ENCODE measurements at regions not wholly inside any gene's neighbourhood (a gene's known extent, or its start where the extent isn't known, plus 50 kb on each side); places are given as distances from the start of the nearest gene placed in this dataset.
"Not testable (repeated sequence)": the region's sequence is repeated elsewhere in the genome, so short reads cannot be mapped to it uniquely, and the experiment has no call there.

DNA sequence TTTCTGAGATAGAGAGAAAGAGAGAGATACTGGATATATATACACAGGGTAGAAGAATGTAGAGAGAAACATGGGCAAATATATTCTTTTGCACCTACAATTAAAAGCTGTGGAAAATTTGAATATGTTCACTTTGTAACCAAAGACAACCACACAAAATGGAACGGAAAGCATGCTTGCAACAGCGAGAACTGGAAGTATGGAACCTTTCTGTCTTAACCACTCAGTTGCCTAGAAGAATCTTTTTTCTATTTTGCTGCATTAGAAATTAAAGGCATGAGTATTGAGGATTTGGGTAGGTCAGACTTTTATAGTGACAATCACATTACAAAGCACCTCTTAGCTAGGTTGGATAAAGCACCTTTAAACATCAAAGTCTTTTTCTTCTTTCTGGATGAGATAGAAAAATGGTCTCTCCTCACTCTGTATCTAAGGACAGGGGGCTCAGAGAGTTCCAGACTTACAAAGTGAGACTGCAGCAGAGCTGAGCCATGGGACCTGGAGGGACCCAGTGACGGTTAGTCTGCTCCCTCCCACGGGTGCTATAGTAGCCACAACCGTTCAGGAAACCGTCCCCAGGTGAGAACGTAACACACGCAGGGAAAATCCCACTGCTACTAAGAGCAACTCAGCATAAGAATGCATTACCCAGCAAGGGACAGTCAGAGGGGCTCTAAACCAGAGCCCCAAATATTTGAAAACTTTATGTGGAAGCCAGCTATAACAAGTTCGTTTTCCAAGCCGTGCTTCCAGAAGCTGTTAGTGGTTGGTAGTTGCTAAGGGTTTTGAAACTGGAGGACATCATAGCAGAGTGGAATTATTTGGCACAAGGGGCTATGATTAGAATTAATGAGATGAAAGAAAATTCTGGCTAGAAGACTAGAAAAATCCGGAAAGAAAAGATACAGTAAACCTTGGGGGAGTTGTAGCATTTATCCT lies 97.1 kb downstream of the DAD1 start:
- no peak for DNase-seq (ENCODE audit: low read depth in 2 of 2)

GRCh38 chr14:22491053-22491452 lies 98.0 kb downstream of the DAD1 start:
- DNase-seq (ENCODE audit: low read depth in 2 of 2) = not testable (repeated sequence)

DNA sequence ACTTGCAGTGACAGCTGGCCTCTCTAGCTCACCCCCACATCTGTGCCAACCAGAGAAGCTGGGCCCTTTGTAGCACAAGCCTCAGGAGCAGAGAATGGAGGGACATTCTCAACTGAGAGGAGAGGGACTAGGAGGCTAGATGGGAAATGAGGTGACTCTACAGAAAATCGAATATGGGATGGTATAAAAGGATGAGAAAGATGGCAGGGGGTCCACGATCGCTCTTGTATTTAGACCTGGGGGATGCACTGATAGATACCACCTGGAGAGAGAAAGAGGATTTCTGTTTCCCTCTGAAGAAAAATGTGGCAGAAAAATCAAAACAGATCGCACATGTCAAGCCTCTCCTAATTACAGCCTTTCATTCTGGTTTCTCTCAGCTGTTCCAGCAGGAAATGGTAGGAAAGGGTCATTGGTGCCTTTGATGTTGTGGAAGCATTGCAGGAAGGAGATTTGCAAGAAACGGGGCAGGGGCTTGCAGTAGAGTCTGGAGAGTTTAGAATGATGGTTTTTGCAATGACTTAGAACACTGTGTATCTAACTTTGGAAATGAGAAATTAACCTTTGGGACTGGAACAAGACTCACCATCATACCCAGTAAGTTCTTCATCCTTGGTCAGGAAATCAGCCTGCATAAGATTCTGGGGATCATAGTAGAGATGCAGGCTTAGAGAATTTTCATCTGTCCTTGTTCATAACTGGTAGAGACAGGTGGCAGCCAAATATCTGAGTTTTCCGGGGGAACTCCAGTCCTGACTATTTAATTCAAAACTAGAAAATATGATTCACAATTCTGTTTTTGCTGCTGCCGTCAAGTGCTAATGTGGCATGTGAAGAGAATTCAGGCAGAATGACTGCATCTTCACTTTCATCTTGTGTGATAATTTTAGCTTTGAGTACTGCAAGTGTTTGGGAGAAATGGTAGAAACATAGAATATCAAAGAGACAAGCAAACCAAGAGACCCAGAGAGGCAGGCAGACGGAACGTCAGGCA lies 98.8 kb downstream of the DAD1 start:
- DNase-seq (ENCODE audit: low read depth in 2 of 2) = no peak

- DNase-seq (ENCODE audit: low read depth in 2 of 2) = no peak
Measured at GRCh38 chr14:22489244-22489545, 99.8 kb downstream of the DAD1 start.

DNA sequence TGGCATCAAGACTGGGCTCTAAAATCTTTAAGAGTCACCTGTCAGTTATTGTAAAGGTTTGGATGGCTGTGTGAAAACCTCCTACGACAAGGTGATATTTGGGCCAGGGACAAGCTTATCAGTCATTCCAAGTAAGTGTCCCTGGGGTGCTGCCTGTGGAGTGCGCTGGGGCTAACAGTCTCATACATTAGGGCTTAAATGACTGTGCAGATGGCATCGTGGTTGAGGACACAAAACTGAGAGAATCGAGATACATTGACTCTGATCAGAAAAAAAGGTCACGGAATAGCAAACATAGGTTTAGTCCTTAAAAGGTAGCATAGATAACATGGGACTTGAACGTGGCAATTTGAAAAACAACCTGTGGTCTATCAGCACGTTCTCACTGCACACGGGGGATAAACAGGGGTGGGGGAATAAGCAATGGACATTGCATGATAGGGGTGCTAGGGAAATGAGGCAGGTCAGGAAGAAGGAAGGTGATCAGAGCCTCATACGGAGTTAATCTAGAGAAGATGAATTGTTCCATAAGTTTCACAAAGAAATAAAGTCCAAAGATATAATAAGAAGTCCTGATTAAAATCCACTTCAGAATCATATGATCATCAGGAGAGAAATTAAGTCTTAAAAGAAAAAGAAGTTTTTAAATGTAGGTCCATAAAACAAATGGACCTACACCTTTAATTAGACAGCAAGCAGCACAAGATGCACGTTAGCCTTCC lies 100.3 kb downstream of the DAD1 start:
- no peak for DNase-seq (ENCODE audit: low read depth in 2 of 2)

DNA sequence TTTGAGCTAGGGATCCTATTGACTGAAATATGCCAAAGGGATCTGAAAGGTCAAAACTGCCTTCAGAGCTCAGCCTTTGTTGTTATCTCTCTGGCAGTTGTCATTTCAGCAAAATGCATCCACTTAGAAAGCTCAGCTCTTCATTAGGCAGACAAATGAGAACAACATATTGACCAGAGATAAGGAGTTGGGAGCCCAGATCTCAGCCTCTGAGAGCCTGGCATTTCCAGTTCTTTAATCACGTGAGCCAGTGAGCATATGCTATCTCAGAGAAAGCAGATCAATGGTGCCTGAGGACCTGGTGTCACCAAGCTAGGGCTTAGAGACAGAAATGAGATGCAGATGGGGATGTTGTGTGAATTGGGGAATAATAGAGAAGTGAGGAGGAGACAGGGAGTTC lies 101.1 kb downstream of the DAD1 start:
- no peak for DNase-seq (ENCODE audit: low read depth in 2 of 2)

DNA sequence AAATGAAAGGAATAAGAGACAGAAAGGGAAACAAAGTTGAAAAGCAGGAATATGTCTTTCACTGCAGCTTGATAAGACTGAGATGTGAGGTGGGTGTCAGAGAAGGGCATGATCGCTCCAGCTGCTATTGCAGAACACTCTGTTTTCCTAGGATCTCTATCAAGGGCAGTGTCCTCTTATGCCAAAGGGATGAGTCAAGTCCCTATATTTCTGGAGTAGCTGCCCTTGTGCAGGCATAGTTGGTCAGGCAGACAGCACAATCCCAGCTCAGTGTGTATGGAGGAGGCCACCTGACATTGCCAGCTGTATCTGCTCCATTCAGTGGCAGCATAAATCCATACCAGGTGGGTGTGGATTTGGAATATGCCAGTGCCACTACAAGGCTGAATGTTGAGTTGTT lies 101.6 kb downstream of the DAD1 start:
- no peak for DNase-seq (ENCODE audit: low read depth in 2 of 2)

GRCh38 chr14:22486675-22487074 lies 102.3 kb downstream of the DAD1 start:
- no peak for DNase-seq (ENCODE audit: low read depth in 2 of 2)

DNA sequence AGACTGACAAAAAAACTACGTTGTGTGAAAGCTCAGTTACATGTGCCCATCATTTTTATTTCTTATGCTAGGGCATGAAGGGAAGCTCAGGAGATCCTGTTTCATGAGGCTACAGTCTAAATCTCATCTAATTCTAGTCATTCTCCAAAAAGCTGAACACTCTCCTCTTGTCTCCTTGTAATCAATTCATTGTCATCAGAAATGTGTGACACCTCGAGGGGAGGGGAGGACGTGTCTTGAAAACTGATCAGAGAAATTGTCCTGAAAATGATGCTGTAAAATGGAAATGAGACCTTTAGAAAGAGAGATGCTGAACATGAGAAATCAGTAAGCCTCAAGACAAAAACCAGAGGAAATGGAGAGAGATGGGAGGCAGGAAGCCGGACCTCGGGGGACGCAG lies 103.4 kb downstream of the DAD1 start:
- DNase-seq (ENCODE audit: low read depth in 2 of 2) = no peak

DNA sequence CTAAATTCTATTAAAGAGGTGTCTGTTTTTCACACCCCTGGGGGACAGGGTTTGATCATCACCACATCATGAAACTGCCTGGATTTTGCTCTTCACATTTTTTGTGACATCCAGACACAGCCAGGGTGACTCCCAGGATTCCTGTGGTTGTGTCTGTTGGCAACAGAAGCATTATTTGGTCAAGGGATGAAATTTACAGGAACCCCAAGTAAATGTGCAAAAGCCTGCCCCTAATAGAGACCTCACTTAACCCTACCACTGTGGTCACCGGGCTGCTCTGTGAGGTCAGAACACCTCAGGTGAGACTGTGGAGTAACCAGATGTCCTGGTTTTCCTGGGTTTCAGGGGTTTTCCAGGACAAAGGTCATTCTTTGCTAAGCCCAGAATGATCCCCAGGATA lies 103.8 kb downstream of the DAD1 start:
- DNase-seq (ENCODE audit: low read depth in 2 of 2) = no peak

DNA sequence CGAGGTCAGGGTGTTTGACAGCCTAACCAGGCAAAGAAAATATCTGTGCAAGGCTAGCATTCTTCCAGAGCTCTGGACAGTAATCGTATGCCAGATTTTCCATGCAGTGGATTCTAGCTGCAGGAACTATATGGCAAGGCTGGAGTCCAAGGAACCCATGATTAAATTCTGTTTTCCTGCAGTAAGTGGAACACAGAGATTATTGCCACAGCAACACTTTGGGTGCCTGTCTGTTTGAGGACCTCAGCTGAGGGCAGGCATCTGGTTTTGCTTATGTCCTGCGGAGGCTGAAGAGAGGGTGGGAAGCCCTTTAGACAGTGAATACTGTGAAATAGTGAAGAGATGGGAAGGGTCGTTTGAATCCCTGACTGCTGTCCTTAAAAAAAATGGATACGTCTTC lies 104.4 kb downstream of the DAD1 start:
- no peak for DNase-seq (ENCODE audit: low read depth in 2 of 2)

- no peak for DNase-seq (ENCODE audit: low read depth in 2 of 2)
Measured at GRCh38 chr14:22483863-22484593, 105.0 kb downstream of the DAD1 start.

DNA sequence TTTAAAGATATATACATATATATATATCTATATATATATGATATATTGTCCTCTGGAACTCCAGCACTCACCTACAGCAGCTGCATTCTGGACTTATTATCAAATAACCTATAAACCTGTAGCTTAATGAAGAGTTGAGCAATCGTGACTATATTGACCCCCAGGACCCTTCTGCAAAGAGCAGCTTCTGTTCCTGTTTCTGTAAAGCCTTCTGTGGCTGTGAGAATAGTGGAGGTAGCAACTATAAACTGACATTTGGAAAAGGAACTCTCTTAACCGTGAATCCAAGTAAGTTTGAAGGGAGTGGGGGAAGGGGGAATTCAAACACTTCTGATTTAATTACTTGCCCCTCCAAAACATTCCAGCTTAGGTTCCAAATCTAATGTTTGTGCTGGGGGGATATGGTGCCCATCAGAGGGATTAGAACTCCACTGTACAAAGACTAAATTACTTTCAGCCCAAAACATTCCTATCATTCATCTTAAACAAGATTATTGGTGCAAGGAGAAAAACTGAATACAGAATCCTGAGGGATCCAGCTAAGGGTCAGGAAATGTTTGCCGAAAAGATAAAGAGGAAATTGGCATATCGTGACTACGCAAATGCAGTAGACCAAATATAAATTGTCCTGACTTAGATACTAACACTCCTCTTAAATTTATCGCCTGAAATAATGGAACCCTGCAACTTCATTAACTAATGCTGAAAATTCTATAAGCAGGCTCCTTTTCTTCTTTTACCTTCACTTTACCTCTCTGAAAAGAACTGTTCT lies 106.1 kb downstream of the DAD1 start:
- no peak for DNase-seq (ENCODE audit: low read depth in 2 of 2)

- DNase-seq (ENCODE audit: low read depth in 2 of 2) = no peak
Measured at GRCh38 chr14:22482085-22482694, 106.8 kb downstream of the DAD1 start.

GRCh38 chr14:22481546-22481945 lies 107.5 kb downstream of the DAD1 start:
- no peak for DNase-seq (ENCODE audit: low read depth in 2 of 2)

GRCh38 chr14:22479776-22480464 lies 109.1 kb downstream of the DAD1 start:
- DNase-seq (ENCODE audit: low read depth in 2 of 2) = no peak

DNA sequence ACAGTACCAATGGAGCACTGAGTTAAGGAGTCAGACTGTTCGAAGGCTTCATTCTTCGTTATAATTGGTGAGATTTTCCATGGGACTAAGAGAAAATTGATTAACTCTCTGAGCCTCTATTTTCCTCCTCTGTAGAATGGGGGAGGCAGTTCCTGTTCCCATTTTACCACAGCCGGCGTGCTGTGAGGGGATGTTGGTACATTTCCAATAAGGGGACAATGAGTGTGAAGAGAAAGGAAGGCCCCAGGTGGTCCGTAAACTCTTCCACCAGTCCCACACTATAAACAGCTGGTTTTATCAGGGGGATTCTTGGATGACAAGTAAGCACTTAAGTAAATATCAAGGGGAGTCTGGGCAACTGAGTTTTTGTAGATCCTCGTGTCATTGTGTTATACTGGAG lies 109.9 kb downstream of the DAD1 start:
- DNase-seq (ENCODE audit: low read depth in 2 of 2) = no peak

GRCh38 chr14:22478670-22479069 lies 110.4 kb downstream of the DAD1 start:
- no peak for DNase-seq (ENCODE audit: low read depth in 2 of 2)

DNA sequence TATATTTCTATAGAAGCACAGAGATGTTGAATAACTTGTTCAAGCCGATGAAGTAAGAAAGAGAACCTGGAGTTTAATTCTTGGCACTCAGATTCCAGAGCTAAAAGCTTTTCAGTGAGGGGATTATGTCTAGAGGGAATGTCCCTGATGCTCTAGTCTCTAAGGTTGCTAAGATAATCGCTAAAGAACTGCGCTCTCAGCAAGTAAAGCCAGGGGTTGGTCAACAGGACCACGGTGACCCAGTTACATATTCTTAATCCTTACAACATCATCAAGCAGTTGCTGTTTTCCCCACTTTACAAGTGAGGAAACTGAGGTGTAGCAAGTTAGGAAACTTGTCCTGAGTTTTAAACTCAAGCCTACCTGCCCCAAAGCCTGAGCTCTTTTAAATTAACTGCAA lies 110.8 kb downstream of the DAD1 start:
- no peak for DNase-seq (ENCODE audit: low read depth in 2 of 2)

All from stimulated activated CD4-positive, alpha-beta T cell treated with anti-CD3 and anti-CD28 coated beads, Interleukin-15, amount 100 ng/mL, for 48 hours (primary cell).